ENCODE measurements at regions not wholly inside any gene's neighbourhood (a gene's known extent, or its start where the extent isn't known, plus 50 kb on each side); places are given as distances from the start of the nearest gene placed in this dataset.

DNA sequence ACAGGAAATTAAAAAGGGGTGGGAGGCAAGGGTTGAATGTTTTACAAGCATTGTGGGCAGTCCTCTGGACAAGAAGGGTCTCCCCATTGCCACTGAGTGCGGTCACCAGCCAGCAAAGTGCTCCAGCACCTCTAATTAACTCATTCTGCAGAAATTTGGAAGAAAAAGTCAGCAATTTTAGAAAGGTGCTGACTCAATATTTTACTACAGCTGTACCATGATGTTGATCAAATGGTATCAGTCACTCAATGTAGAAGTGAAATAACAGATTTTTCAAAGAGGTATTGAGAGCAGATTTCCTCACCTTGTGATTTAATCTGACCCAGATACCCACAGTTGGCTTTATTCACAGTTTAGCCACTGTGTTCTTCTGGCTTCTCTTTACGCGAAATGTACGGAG, 96.7 kb downstream of the PMP22 start:
- no peaks in the 10 kb centered on the region for H3K9me3 ChIP-seq (ENCODE audit: low read depth, low read length)
- no peaks in the 10 kb centered on the region for H3K4me1 ChIP-seq (ENCODE audit: insufficient read depth, low read length)
- H3K4me3 ChIP-seq (ENCODE audit: insufficient read depth, low read length), result no peak overlapping the region
- H4K20me1 ChIP-seq (ENCODE audit: insufficient read depth, low read length), result no peaks in the 10 kb centered on the region
- no peaks in the 10 kb centered on the region for H3K36me3 ChIP-seq (ENCODE audit: insufficient read depth, low read length)
- H3K27ac ChIP-seq (ENCODE audit: low read depth, low read length), result no peak overlapping the region
- no peak overlapping the region for H2AFZ ChIP-seq (ENCODE audit: low read length)
- TF ChIP-seq, protein P1, sequence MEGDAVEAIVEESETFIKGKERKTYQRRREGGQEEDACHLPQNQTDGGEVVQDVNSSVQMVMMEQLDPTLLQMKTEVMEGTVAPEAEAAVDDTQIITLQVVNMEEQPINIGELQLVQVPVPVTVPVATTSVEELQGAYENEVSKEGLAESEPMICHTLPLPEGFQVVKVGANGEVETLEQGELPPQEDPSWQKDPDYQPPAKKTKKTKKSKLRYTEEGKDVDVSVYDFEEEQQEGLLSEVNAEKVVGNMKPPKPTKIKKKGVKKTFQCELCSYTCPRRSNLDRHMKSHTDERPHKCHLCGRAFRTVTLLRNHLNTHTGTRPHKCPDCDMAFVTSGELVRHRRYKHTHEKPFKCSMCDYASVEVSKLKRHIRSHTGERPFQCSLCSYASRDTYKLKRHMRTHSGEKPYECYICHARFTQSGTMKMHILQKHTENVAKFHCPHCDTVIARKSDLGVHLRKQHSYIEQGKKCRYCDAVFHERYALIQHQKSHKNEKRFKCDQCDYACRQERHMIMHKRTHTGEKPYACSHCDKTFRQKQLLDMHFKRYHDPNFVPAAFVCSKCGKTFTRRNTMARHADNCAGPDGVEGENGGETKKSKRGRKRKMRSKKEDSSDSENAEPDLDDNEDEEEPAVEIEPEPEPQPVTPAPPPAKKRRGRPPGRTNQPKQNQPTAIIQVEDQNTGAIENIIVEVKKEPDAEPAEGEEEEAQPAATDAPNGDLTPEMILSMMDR (IDR thresholded peaks at IDR 0.05; ENCODE audit: extremely low read depth, low read depth, low read length), result no peak
- H3K79me2 ChIP-seq (ENCODE audit: insufficient read depth, low read length), result no peaks in the 10 kb centered on the region
- H3K27me3 ChIP-seq (ENCODE audit: insufficient read depth, low read length), result no peaks in the 10 kb centered on the region
- no peak overlapping the region for H3K4me2 ChIP-seq (ENCODE audit: insufficient read depth, low read length)
- DNase-seq (ENCODE audit: insufficient read length, low spot score, missing footprints), result no peak

- no peak overlapping the region for H3K4me2 ChIP-seq (ENCODE audit: insufficient read depth, low read length)
- H3K9me3 ChIP-seq (ENCODE audit: low read depth, low read length), result no peaks in the 10 kb centered on the region
- no peaks in the 10 kb centered on the region for H4K20me1 ChIP-seq (ENCODE audit: insufficient read depth, low read length)
Measured at GRCh38 chr17:15161395-15161794, 103.7 kb downstream of the PMP22 start.

DNA sequence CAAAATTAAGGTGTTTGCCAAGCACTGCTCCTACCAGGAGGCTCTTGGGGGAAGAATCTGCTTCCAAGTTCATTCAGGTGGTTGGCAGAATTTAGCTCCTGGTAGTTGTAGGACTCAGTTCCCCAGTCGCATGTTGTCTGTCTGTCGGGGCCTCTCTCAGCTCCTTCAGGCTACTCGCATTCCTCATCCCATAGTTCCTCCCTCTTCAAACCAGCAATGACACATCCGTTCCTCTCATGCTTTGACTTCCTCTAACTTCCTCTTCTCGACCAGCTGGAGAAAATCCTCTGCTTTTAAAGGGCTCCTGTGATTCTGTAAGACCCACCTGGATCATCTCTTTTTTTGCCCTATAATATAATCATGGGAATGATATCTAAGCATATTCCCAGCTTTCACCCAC, 108.1 kb downstream of the PMP22 start:
- Histone ChIP-seq H3K4me3 (ENCODE audit: insufficient read depth, low read length) (no peak overlapping the region), H3K36me3 (ENCODE audit: insufficient read depth, low read length) (no peaks in the 10 kb centered on the region), H2AFZ (ENCODE audit: low read length) (peak overlapping the region; percentile 47), H4K20me1 (ENCODE audit: insufficient read depth, low read length) (no peaks in the 10 kb centered on the region), H3K27ac (ENCODE audit: low read depth, low read length) (no peak overlapping the region), H3K4me2 (ENCODE audit: insufficient read depth, low read length) (no peak overlapping the region), H3K79me2 (ENCODE audit: insufficient read depth, low read length) (no peaks in the 10 kb centered on the region), H3K4me1 (ENCODE audit: insufficient read depth, low read length) (peaks cover 28% of the 10 kb centered on the region), H3K27me3 (ENCODE audit: insufficient read depth, low read length) (no peaks in the 10 kb centered on the region), H3K9me3 (ENCODE audit: low read depth, low read length) (no peaks in the 10 kb centered on the region)
- no peak for DNase-seq (ENCODE audit: insufficient read length, low spot score, missing footprints)
- TF ChIP-seq, protein P1 (IDR thresholded peaks at IDR 0.05; ENCODE audit: extremely low read depth, low read depth, low read length), result no peak

More at GRCh38 chr17:15161395-15161794, 103.7 kb downstream of the PMP22 start:
- Histone ChIP-seq H3K79me2 (ENCODE audit: insufficient read depth, low read length) (no peaks in the 10 kb centered on the region), H3K4me3 (ENCODE audit: insufficient read depth, low read length) (no peak overlapping the region), H3K36me3 (ENCODE audit: insufficient read depth, low read length) (no peaks in the 10 kb centered on the region), H2AFZ (ENCODE audit: low read length) (no peak overlapping the region), H3K27ac (ENCODE audit: low read depth, low read length) (no peak overlapping the region), H3K27me3 (ENCODE audit: insufficient read depth, low read length) (no peaks in the 10 kb centered on the region), H3K4me1 (ENCODE audit: insufficient read depth, low read length) (peaks cover 12% of the 10 kb centered on the region)
- DNase-seq (ENCODE audit: insufficient read length, low spot score, missing footprints), result no peak
- TF ChIP-seq, protein P1 (IDR thresholded peaks at IDR 0.05; ENCODE audit: extremely low read depth, low read depth, low read length), result no peak

DNA sequence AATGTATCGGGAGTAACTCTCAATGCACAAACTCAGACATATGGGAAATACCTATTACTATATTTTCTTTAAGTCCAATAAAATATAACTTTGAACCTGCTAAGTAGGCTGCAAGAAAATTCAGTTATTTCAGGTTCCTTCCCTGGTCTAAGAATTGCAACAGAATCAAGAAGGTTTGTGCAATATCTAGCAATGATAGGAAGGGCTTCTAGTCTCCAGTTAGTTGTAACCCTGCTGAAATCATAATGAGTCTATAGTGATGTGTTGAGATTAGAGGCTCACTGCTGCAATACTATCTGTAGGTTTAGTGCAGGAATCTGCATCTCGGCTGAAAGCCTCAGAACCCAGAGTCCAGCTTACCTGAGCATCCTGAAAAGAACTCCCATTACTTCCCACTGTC, 110.5 kb downstream of the PMP22 start:
- H2AFZ ChIP-seq (ENCODE audit: low read length), result no peak overlapping the region
- H3K79me2 ChIP-seq (ENCODE audit: insufficient read depth, low read length), result no peaks in the 10 kb centered on the region
- H3K27ac ChIP-seq (ENCODE audit: low read depth, low read length), result no peak overlapping the region

More for the DNA sequence above, 110.5 kb downstream of the PMP22 start:
- Histone ChIP-seq H3K9me3 (ENCODE audit: low read depth, low read length) (no peaks in the 10 kb centered on the region), H4K20me1 (ENCODE audit: insufficient read depth, low read length) (no peaks in the 10 kb centered on the region), H3K36me3 (ENCODE audit: insufficient read depth, low read length) (no peaks in the 10 kb centered on the region), H3K4me2 (ENCODE audit: insufficient read depth, low read length) (peak overlapping the region; percentile 59), H3K4me3 (ENCODE audit: insufficient read depth, low read length) (no peak overlapping the region), H3K27me3 (ENCODE audit: insufficient read depth, low read length) (no peaks in the 10 kb centered on the region), H3K4me1 (ENCODE audit: insufficient read depth, low read length) (peaks cover 28% of the 10 kb centered on the region)
- DNase-seq (ENCODE audit: insufficient read length, low spot score, missing footprints), result no peak
- TF ChIP-seq, protein P1 (IDR thresholded peaks at IDR 0.05; ENCODE audit: extremely low read depth, low read depth, low read length), result no peak
